Nephron (organoid): ENCODE measurements at regions not wholly inside any gene's neighbourhood (a gene's known extent, or its start where the extent isn't known, plus 50 kb on each side); places are given as distances from the start of the nearest gene placed in this dataset.
"Not testable (repeated sequence)": the region's sequence is repeated elsewhere in the genome, so short reads cannot be mapped to it uniquely, and the experiment has no call there.

ENCODE experiments used
- H3K27ac Mint-ChIP-seq, 3 experiments: 2 replicates each; pipeline ENCODE4 v1.8.0; 2020; ENCODE audit warnings: mixed read lengths in 3 of 3, mild to moderate bottlenecking in 2 of 3, moderate library complexity in 1 of 3
- H3K27me3 Mint-ChIP-seq: 2 replicates; pipeline ENCODE4 v1.8.0; 2021; ENCODE audit warnings: low read depth, mild to moderate bottlenecking, moderate library complexity, mixed read lengths
- H3K36me3 Mint-ChIP-seq: 2 replicates; pipeline ENCODE4 v1.8.0; 2020; ENCODE audit warnings: low read depth, mixed read lengths
- H3K4me1 Mint-ChIP-seq: 2 replicates; pipeline ENCODE4 v1.8.0; 2020; ENCODE audit warnings: mixed read lengths
- H3K4me3 Mint-ChIP-seq, 3 experiments: 2 replicates each; pipeline ENCODE4 v1.8.0; 2020; ENCODE audit warnings: mild to moderate bottlenecking in 3 of 3, mixed read lengths in 3 of 3, moderate library complexity in 2 of 3
- H3K9me3 Mint-ChIP-seq: 2 replicates; pipeline ENCODE4 v1.8.0; 2020; ENCODE audit warnings: mixed read lengths
- TF ChIP-seq, protein P1 (sequence below), 3 experiments: fragments of 200-600 bp; sonication (generic); IDR thresholded peaks; one replicate each; pipeline ENCODE4 v1.5.0; 2021; ENCODE audit warnings: antibody characterized with exemption in 3 of 3; ENCODE audit not compliant: unreplicated experiment in 3 of 3

DNA sequence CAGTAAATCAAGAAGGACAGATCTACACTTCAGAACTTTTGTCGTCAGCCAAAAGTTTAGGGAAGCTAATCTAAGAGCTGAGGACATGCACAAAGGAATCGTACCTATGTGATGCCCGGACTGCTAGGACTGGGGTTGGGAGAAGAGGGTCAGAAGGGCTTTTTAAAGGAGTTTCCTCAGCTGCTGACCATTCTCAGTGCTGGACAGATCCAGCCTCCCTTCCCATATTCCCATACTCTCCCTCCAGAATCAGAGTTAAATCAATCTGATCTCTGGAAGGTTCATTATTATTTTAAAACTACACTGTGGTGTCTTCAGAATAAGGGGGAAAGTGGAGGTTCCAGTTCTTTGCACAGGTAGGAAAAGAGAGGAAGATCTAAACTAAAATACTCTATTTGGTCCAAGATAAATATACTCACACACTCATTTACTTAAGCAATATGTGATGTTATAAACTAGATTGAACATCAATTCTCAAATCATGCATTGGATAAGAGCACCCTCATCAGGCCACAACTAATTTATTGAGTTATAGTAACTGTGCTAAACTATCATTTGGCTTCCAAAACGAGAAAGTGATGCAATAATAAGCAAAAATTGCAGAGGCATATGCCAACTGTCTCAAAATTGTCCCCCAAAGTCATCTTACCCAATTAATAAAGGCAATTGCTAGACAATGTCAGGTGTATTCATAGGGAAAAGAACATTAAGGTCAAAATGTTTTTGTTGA lies 124.7 kb downstream of the HNRNPD start:
- no peaks in the 10 kb centered on the region for H3K4me1 Mint-ChIP-seq
- H3K27me3 Mint-ChIP-seq: peaks cover 4% of the 10 kb centered on the region
- H3K27ac Mint-ChIP-seq: no peak overlapping the region
- no peaks in the 10 kb centered on the region for H3K36me3 Mint-ChIP-seq
- H3K4me3 Mint-ChIP-seq: no peak overlapping the region
- no peaks in the 10 kb centered on the region for H3K9me3 Mint-ChIP-seq
- TF ChIP-seq, protein P1, sequence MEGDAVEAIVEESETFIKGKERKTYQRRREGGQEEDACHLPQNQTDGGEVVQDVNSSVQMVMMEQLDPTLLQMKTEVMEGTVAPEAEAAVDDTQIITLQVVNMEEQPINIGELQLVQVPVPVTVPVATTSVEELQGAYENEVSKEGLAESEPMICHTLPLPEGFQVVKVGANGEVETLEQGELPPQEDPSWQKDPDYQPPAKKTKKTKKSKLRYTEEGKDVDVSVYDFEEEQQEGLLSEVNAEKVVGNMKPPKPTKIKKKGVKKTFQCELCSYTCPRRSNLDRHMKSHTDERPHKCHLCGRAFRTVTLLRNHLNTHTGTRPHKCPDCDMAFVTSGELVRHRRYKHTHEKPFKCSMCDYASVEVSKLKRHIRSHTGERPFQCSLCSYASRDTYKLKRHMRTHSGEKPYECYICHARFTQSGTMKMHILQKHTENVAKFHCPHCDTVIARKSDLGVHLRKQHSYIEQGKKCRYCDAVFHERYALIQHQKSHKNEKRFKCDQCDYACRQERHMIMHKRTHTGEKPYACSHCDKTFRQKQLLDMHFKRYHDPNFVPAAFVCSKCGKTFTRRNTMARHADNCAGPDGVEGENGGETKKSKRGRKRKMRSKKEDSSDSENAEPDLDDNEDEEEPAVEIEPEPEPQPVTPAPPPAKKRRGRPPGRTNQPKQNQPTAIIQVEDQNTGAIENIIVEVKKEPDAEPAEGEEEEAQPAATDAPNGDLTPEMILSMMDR (IDR thresholded peaks at IDR 0.05; ENCODE audit: unreplicated experiment in 3 of 3): no peak

DNA sequence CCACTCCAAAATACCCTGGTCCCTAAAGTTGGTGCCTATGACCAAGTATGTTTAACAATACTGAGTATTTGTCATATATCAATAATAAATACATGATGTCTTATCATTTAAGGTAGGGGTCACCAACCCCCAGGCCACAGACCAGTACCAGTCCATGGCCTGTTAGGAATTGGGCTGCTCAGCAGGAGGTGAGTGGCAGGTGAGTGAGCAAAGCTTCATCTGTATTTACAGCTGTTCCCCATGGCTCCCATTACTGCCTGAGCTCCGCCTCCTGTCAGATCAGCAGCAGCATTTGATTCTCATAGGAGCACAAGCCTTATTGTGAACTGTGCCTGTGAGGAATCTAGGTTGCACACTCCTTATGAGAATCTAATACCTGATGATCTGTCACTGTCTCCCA lies 126.2 kb downstream of the HNRNPD start:
- Mint-ChIP-seq H3K4me1 (no peaks in the 10 kb centered on the region), H3K9me3 (no peaks in the 10 kb centered on the region), H3K36me3 (no peaks in the 10 kb centered on the region), H3K4me3 (no peak overlapping the region), H3K27ac (no peak overlapping the region), H3K27me3 (peaks cover 4% of the 10 kb centered on the region)
- TF ChIP-seq, protein P1 (IDR thresholded peaks at IDR 0.05; ENCODE audit: unreplicated experiment in 3 of 3): no peak

DNA sequence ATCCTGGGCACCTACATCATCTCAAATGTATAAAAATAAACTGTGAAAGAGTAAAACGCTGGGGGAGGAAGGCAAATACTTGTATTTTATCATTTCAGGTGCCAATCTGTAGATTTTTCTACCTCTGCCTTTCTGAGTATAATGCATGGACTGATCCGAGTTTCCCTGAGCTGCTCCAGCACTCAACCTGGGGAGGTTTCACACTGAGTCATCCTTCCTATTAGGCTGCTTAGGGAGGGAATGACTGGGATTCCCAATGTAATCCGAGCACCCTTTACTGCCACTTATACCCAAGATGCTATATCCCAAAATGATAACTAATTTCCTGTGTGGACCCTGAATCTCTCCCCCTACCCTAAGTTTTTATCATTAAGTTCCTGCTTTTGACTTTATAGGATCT lies 126.6 kb downstream of the HNRNPD start:
- Mint-ChIP-seq H3K27me3 (peaks cover 4% of the 10 kb centered on the region), H3K9me3 (no peaks in the 10 kb centered on the region), H3K4me3 (no peak overlapping the region)

DNA sequence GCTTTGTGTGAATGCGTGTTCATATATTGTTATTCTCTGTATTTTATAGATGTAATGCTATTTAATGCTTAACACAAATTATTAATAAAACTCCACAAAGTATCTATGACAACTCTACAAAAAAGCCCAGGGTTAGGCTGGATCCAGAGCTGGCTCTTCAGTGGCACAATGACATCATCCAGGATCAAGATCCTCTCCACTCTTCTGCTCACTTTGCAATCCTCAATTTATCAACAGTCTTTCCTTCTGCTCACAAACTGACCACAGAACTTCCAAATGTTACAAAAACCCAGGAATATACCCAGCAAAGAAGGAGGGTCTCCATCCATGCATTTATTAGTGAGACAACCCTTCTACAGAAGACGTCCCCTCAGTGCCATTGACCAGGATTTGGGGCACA lies 132.3 kb downstream of the HNRNPD start:
- H3K9me3 Mint-ChIP-seq: no peaks in the 10 kb centered on the region
- H3K4me1 Mint-ChIP-seq: no peaks in the 10 kb centered on the region
- H3K36me3 Mint-ChIP-seq: no peaks in the 10 kb centered on the region
- H3K27ac Mint-ChIP-seq: no peak overlapping the region
- TF ChIP-seq, protein P1 (IDR thresholded peaks at IDR 0.05; ENCODE audit: unreplicated experiment in 3 of 3): no peak
- H3K4me3 Mint-ChIP-seq: no peak overlapping the region
- H3K27me3 Mint-ChIP-seq: peaks cover 3% of the 10 kb centered on the region

More for the DNA sequence above, 126.6 kb downstream of the HNRNPD start:
- Mint-ChIP-seq H3K4me1 (no peaks in the 10 kb centered on the region), H3K36me3 (no peaks in the 10 kb centered on the region), H3K27ac (no peak overlapping the region)
- TF ChIP-seq, protein P1 (IDR thresholded peaks at IDR 0.05; ENCODE audit: unreplicated experiment in 3 of 3): no peak

DNA sequence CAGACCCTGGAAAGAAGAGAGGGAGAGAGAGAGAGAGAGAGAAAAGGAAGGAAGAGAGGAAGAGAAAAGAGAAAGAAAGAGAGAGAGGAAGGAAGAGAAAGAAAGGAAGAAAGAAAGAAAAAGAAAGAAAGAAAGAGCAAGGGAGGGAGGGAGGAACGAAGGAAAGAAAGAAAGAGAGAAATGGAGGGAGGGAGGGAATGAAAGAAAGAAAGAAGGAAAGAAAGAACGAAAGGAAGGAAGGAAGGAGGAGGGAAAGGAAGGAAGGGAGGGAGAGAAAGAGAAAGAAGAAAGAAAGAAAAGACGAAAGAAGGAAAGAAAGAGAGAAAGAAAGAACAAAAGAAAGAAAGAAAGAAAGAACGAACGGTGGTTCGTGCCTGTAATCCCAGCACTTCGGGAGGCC lies 133.4 kb downstream of the HNRNPD start:
- Mint-ChIP-seq H3K9me3 (no peaks in the 10 kb centered on the region), H3K4me1 (no peaks in the 10 kb centered on the region), H3K4me3 (no peak overlapping the region), H3K27ac (no peak overlapping the region), H3K36me3 (no peaks in the 10 kb centered on the region), H3K27me3 (peaks cover 3% of the 10 kb centered on the region)
- TF ChIP-seq, protein P1 (IDR thresholded peaks at IDR 0.05; ENCODE audit: unreplicated experiment in 3 of 3): no peak

DNA sequence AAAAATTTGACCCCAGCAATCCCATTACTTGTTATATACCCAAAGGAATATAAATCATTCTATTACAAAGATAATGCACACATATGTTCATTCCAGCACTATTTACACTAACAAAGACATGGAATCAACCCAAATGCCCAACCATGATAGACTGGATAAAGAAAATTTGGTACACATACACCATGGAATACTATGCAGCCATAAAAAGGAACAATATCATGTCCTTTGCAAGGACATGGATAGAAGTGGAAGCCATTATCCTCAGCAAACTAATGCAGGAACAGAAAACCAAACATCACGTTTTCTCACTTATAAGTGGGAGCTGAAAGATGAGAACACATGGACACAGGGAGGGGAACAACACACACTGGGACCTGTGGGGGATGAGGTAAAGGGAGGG lies 136.6 kb downstream of the HNRNPD start:
- H3K4me3 Mint-ChIP-seq, H3K36me3 Mint-ChIP-seq, H3K4me1 Mint-ChIP-seq, H3K27ac Mint-ChIP-seq, H3K9me3 Mint-ChIP-seq, H3K27me3 Mint-ChIP-seq: not testable (repeated sequence)
